ENCODE measurements at regions not wholly inside any gene's neighbourhood (a gene's known extent, or its start where the extent isn't known, plus 50 kb on each side); places are given as distances from the start of the nearest gene placed in this dataset.
"Not testable (repeated sequence)": the region's sequence is repeated elsewhere in the genome, so short reads cannot be mapped to it uniquely, and the experiment has no call there.

DNA sequence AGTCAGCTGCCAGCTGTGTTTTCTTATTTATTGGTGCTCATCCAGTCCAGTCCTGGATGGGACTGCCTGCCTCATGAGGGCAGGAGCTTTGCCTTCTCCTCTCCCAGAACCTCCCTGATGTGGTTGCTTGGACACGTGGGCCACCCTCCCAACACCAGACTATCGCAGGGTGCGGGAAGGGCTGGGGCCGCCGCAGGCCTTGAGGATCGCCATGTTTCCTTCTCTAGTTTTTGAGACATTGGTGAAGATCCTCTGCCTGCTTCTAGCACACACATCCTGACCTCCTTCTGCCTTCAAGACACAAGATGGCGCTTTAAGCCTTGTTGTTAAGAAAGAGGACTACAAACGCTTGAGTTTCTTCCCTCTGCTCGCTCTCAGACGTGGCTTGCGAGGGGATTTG, 2937.0 kb downstream of the RPIA start:
- DNase-seq (ENCODE audit: low spot score): not testable (repeated sequence)

DNA sequence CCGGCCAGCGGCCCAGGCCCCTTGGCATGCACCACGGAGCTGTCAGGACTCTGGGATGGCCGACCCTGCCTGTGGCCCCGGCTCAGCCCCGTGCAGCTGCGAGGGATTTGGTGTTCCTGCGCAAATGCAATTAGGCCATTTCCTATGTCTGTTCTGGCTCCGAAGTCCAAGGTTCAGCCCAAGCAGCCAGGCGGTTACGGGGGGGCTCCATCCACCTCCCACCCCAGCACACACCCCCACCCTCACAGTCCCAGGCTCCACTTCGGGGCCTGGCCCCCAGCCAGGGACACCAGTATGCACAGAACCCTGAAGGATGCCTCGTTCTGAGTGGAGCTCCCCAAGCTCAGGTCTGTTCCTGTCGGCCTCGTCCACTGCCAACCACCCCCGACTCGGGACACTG, 2965.7 kb downstream of the RPIA start:
- not testable (repeated sequence) for DNase-seq (ENCODE audit: low spot score)

DNA sequence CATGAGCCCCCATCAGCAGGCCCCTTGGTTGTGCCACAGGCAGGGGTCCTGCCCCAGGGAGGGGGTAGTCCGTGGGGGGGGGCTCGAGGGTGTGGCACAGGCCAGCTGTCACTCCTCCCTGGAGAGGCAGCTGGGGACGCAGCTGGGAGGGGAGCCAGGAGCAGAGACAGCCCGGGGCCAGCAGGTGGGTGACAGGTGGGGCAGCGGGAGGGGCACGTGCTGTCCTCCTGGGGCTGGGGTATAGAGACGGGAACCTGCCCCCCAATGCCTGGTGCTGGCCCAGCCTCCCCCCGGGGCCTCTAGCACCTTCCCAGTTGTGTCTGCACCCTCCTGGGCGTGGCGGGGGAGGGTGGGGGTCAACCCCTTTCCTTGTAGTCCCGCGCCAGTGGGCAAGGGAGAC, 2966.9 kb downstream of the RPIA start:
- not testable (repeated sequence) for DNase-seq (ENCODE audit: low spot score)

DNA sequence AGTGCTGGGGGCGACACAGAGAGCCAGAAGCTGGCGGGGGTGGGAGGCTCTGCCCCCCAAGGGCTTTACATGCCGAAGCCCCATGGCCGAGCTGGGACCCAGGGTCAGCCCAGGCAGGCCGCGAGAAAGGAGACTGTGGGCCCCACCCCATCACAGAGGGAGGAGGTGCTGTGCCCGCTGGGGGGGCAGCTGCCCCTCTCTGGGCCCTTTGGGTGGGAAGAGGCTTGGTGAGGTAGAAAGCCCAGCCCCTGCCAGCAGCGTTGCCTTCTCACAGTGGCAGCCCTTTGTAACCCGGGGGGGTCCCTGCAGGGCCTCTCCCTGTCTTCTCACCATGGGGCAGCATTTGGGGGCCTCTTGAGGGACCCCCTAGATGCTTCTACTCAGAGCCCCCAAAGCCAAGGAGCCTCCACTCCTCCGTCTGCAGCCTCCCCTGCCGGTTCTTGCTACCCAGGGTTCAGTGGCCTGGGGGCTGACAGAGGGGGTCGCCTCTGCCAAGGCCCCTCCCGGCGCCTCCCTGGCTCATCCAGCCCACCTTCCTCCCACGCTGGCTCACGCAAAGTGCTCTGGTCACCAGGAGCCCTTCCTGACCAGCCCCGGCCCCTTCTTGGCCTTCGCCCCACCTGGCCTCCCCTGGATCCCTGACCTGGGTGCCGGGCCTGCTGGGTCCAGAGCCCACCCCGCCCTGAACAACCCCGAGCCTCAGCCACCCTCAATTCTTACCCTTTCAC, 2967.9 kb downstream of the RPIA start:
- DNase-seq (ENCODE audit: low spot score): not testable (repeated sequence)

- DNase-seq (ENCODE audit: low spot score): not testable (repeated sequence)
Measured at GRCh38 chr2:91659917-91660275, 2968.4 kb downstream of the RPIA start.

DNA sequence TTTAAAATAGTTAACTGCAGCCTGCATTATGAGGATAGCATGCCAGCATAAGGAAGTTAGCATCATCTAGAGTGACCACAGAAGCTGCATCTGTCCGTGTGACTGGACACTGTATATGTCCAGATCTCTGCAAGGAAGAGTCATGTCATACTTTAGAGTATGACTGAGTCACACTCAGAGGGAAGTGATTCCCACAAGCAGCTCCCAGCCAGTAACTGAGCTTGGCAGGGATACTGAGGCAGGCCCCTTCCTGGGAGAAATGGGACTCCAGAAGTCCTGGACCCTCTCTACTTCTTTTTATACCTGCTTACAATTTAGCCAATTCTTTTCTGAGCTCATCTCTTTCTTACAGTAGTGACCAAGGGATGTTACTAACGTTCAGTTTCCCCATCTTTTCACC, 2975.9 kb downstream of the RPIA start:
- not testable (repeated sequence) for DNase-seq (ENCODE audit: low spot score)

DNA sequence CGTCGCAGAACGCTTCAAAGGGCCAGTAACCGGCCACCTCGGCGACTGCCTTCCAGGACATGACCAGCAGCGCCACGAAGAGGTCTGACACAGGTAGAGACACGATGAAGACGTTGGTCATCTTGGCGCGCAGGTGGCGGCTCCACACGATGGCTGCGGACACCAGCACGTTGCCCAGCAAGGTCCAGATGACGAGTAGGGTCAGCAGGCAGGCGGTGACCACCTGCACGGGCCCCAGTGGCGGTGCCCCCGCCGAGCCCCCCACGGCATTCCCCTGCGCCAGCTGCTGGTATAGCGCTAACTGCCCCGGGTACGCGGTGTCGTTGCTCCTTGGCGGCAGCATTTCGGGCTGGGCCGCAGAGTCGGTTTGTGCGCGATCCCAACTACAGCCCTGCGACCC, 2994.1 kb downstream of the RPIA start:
- DNase-seq (ENCODE audit: low spot score): not testable (repeated sequence)

DNA sequence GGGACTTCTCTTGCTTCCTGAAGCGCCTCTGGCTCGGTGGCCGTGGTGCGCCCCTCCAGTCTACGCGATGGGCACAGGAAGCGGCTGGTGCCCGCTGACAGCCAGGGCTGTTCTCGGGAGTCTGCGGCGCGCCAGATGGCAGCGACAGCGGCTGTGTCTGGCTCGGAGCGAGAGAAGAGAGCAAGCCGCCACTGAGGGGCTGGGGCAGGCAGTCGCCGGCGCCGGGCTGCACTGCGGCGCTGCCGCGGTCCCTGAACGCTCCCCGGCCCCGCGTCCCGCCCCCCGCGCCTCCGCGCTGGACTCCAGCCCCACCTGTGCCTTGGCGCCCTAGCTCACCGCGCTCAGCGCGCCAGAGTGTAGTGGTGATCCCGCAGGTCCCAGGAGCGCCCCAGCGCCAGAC, 2994.6 kb downstream of the RPIA start:
- DNase-seq (ENCODE audit: low spot score): not testable (repeated sequence)

Measured in AG20443 (cell line).